ENCODE measurements at regions not wholly inside any gene's neighbourhood (a gene's known extent, or its start where the extent isn't known, plus 50 kb on each side); places are given as distances from the start of the nearest gene placed in this dataset.

- no peak for TF ChIP-seq POLR2A (IDR thresholded peaks at IDR 0.05)
- TF ChIP-seq, protein P1, sequence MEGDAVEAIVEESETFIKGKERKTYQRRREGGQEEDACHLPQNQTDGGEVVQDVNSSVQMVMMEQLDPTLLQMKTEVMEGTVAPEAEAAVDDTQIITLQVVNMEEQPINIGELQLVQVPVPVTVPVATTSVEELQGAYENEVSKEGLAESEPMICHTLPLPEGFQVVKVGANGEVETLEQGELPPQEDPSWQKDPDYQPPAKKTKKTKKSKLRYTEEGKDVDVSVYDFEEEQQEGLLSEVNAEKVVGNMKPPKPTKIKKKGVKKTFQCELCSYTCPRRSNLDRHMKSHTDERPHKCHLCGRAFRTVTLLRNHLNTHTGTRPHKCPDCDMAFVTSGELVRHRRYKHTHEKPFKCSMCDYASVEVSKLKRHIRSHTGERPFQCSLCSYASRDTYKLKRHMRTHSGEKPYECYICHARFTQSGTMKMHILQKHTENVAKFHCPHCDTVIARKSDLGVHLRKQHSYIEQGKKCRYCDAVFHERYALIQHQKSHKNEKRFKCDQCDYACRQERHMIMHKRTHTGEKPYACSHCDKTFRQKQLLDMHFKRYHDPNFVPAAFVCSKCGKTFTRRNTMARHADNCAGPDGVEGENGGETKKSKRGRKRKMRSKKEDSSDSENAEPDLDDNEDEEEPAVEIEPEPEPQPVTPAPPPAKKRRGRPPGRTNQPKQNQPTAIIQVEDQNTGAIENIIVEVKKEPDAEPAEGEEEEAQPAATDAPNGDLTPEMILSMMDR (IDR thresholded peaks at IDR 0.05) = no peak
These were observed 297.4 kb upstream of the ZNF608 start for GRCh38 chr5:125043781-125044391.

Data from tibial nerve (tissue), 3 donors.